IMR-90 (cell line): ENCODE measurements at regions not wholly inside any gene's neighbourhood (a gene's known extent, or its start where the extent isn't known, plus 50 kb on each side); places are given as distances from the start of the nearest gene placed in this dataset.

Experiments
- ATAC-seq: fragments of 200-7000 bp; cut with Tn5 transposase; 2 replicates; pipeline ENCODE4 v1.9.1; 2020; ENCODE audit warnings: low read depth, mild to moderate bottlenecking, moderate library complexity
- BruUV-seq: library from RNA; stranded (reverse); fragments of 400-500 nt; replicated peaks from 2 replicates; lab custom pipeline; 2021; lab: Mats Ljungman, UMichigan
- CTCF ChIA-PET: fragments of 300-600 bp; formaldehyde crosslinking; extraction: SDS; loops from one replicate; lab custom pipeline; 2021; ENCODE audit warnings: antibody characterized with exemption; lab: Yijun Ruan, JAX
- POLR2A ChIA-PET: fragments of 300-600 bp; sonication (Branson Sonifier 250); formaldehyde crosslinking; loops from one replicate; lab custom pipeline; 2022; ENCODE audit warnings: antibody characterized with exemption; ENCODE audit not compliant: unreplicated experiment; lab: Charles Lee
- DNase-seq: peaks from one replicate; pipeline ENCODE4 v3.0.0; 2013
- H2AFZ ChIP-seq: replicated peaks from 2 replicates; pipeline ENCODE3; 2013; ENCODE audit warnings: low read length, mild to moderate bottlenecking; ENCODE audit not compliant: poor library complexity
- H2AK5ac ChIP-seq: 2 replicates; pipeline ENCODE4 v1.6.1; 2013; ENCODE audit warnings: low read depth, low read length, inconsistent platforms
- H2AK9ac ChIP-seq: replicated peaks from 2 replicates; pipeline ENCODE3; 2013; ENCODE audit warnings: mild to moderate bottlenecking, low read depth, low read length, moderate library complexity; ENCODE audit not compliant: poor library complexity
- H2BK120ac ChIP-seq: 2 replicates; pipeline ENCODE4 v1.6.1; 2013; ENCODE audit warnings: low read depth, low read length, inconsistent platforms
- H2BK15ac ChIP-seq: 3 replicates; pipeline ENCODE4 v1.6.1; 2013; ENCODE audit warnings: low read depth, low read length, inconsistent platforms
- H2BK20ac ChIP-seq: 2 replicates; pipeline ENCODE4 v1.6.1; 2013; ENCODE audit warnings: low read depth, mild to moderate bottlenecking, inconsistent platforms, low read length, moderate library complexity
- H2BK5ac ChIP-seq: 2 replicates; pipeline ENCODE4 v1.6.1; 2013; ENCODE audit warnings: mild to moderate bottlenecking, low read depth, low read length, inconsistent platforms; ENCODE audit not compliant: poor library complexity, severe bottlenecking
- H3K14ac ChIP-seq: replicated peaks from 2 replicates; pipeline ENCODE4 v1.6.1; 2013; ENCODE audit warnings: low read depth, low read length, inconsistent platforms
- H3K18ac ChIP-seq: 2 replicates; pipeline ENCODE4 v1.6.1; 2013; ENCODE audit warnings: low read depth, low read length, control low read depth
- H3K23ac ChIP-seq: 2 replicates; pipeline ENCODE4 v1.6.1; 2013; ENCODE audit warnings: low read depth, low read length, inconsistent platforms
- H3K27ac ChIP-seq: 2 replicates; pipeline ENCODE4 v1.5.1; 2013; ENCODE audit warnings: mild to moderate bottlenecking, control low read depth, low read length; ENCODE audit not compliant: insufficient read depth
- H3K27me3 ChIP-seq: 2 replicates; pipeline ENCODE4 v1.6.1; 2013; ENCODE audit warnings: low read length; ENCODE audit not compliant: control insufficient read depth, insufficient read depth
- H3K36me3 ChIP-seq: 2 replicates; pipeline ENCODE4 v1.6.1; 2013; ENCODE audit warnings: low read length, mixed read lengths; ENCODE audit not compliant: control insufficient read depth, insufficient read depth
- H3K4ac ChIP-seq: 2 replicates; pipeline ENCODE4 v1.6.1; 2013; ENCODE audit warnings: low read depth, low read length, inconsistent platforms
- H3K4me1 ChIP-seq: 2 replicates; pipeline ENCODE4 v1.6.1; 2013; ENCODE audit warnings: low read length, mixed read lengths; ENCODE audit not compliant: control insufficient read depth, insufficient read depth
- H3K4me2 ChIP-seq: 2 replicates; pipeline ENCODE4 v1.6.1; 2013; ENCODE audit warnings: low read depth, mild to moderate bottlenecking, control low read depth, low read length, moderate library complexity
- H3K4me3 ChIP-seq: 2 replicates; pipeline ENCODE4 v1.5.1; 2013; ENCODE audit warnings: low read depth, mild to moderate bottlenecking, control low read depth, low read length, moderate library complexity; ENCODE audit not compliant: insufficient read depth
- H3K56ac ChIP-seq: 2 replicates; pipeline ENCODE4 v1.6.1; 2013; ENCODE audit warnings: low read length, inconsistent platforms; ENCODE audit not compliant: insufficient read depth; ENCODE audit errors: extremely low read depth
- H3K79me1 ChIP-seq, 2 experiments: 2 replicates each; pipeline ENCODE4 v1.6.1; 2013; ENCODE audit warnings: low read length in 2 of 2, inconsistent platforms in 1 of 2, low read depth in 1 of 2
- H3K9ac ChIP-seq: 2 replicates; pipeline ENCODE4 v1.6.1; 2013; ENCODE audit warnings: low read depth, low read length, control low read depth
- H3K9me1 ChIP-seq: 2 replicates; pipeline ENCODE4 v1.6.1; 2013; ENCODE audit warnings: low read length, inconsistent platforms; ENCODE audit not compliant: insufficient read depth
- H3K9me3 ChIP-seq: 2 replicates; pipeline ENCODE4 v1.6.1; 2013; ENCODE audit warnings: low read length; ENCODE audit not compliant: control insufficient read depth, insufficient read depth
- H4K20me1 ChIP-seq: 2 replicates; pipeline ENCODE4 v1.6.1; 2013; ENCODE audit warnings: low read length, inconsistent platforms; ENCODE audit not compliant: insufficient read depth
- H4K5ac ChIP-seq: 2 replicates; pipeline ENCODE4 v1.6.1; 2013; ENCODE audit warnings: mild to moderate bottlenecking, low read depth, low read length, control low read depth
- H4K8ac ChIP-seq, 2 experiments: 2 replicates each; pipeline ENCODE4 v1.6.1; 2013; ENCODE audit warnings: low read depth in 2 of 2, low read length in 2 of 2, control low read depth in 1 of 2, inconsistent platforms in 1 of 2
- H4K91ac ChIP-seq: 2 replicates; pipeline ENCODE4 v1.6.1; 2013; ENCODE audit warnings: low read depth, low read length, inconsistent platforms; ENCODE audit not compliant: insufficient read depth
- BHLHE40 ChIP-seq: fragments of 150-350 bp; IDR thresholded peaks from 2 replicates; pipeline ENCODE4 v1.6.1; 2016; ENCODE audit warnings: mild to moderate bottlenecking, low read depth, low read length
- CEBPB ChIP-seq: IDR thresholded peaks from 2 replicates; pipeline ENCODE4 v1.6.1; 2012; ENCODE audit warnings: low read depth, low read length, improper control_type of control experiment
- CHD1 ChIP-seq: IDR thresholded peaks from 2 replicates; pipeline ENCODE4 v1.6.1; 2012; ENCODE audit warnings: low read depth, low read length, improper control_type of control experiment
- CTCF ChIP-seq: conservative IDR thresholded peaks from 2 replicates; pipeline ENCODE4 v1.5.1; 2012; ENCODE audit warnings: mild to moderate bottlenecking, low read depth, low read length, improper control_type of control experiment
- ELK1 ChIP-seq: fragments of 150-350 bp; IDR thresholded peaks from 2 replicates; pipeline ENCODE4 v1.6.1; 2016; ENCODE audit warnings: low read depth, mild to moderate bottlenecking, low read length, moderate library complexity, borderline replicate concordance
- FOS ChIP-seq: fragments of 150-350 bp; IDR thresholded peaks from 2 replicates; pipeline ENCODE4 v1.6.1; 2016; ENCODE audit warnings: low read depth, low read length
- MAFK ChIP-seq: IDR thresholded peaks from 2 replicates; pipeline ENCODE4 v1.6.1; 2012; ENCODE audit warnings: low read depth, low read length, improper control_type of control experiment
- MAZ ChIP-seq: IDR thresholded peaks from 2 replicates; pipeline ENCODE4 v1.6.1; 2012; ENCODE audit warnings: low read depth, mild to moderate bottlenecking, low read length, improper control_type of control experiment, moderate library complexity, borderline replicate concordance
- NFE2L2 ChIP-seq: fragments of 150-350 bp; IDR thresholded peaks from 2 replicates; pipeline ENCODE4 v1.6.1; 2016; ENCODE audit warnings: low read depth, mild to moderate bottlenecking, low read length
- RAD21 ChIP-seq: IDR thresholded peaks from 2 replicates; pipeline ENCODE4 v1.6.1; 2012; ENCODE audit warnings: low read length, improper control_type of control experiment
- RCOR1 ChIP-seq: IDR thresholded peaks from 2 replicates; pipeline ENCODE4 v1.6.1; 2012; ENCODE audit warnings: mild to moderate bottlenecking, low read length, improper control_type of control experiment; ENCODE audit not compliant: insufficient replicate concordance
- RFX5 ChIP-seq: IDR thresholded peaks from 2 replicates; pipeline ENCODE4 v1.8.0; 2012; ENCODE audit warnings: low read depth, mild to moderate bottlenecking, low read length, moderate library complexity
- SMC3 ChIP-seq: fragments of 150-350 bp; IDR thresholded peaks from 2 replicates; pipeline ENCODE4 v1.6.1; 2016; ENCODE audit warnings: low read depth, mild to moderate bottlenecking, antibody characterized with exemption, low read length, moderate library complexity
- USF2 ChIP-seq: fragments of 150-350 bp; IDR thresholded peaks from 2 replicates; pipeline ENCODE4 v1.6.1; 2017; ENCODE audit warnings: mild to moderate bottlenecking, antibody characterized with exemption, low read length, low read depth
- WGBS, 2 experiments: methylation state at CpG; one replicate each; pipeline versions ENCODE4 v1.1.5 to v1.1.7; 2013; ENCODE audit warnings: missing lambda C conversion rate in 2 of 2; ENCODE audit not compliant: insufficient read length in 1 of 2; ENCODE audit errors: extremely low coverage in 2 of 2; 5-methylcytosine and 5-hydroxymethylcytosine counted together
- dilution Hi-C: fragments of 300-500 bp; cut with HindIII; formaldehyde crosslinking; loops from one replicate; pipeline ENCODE4 v1.14.3; 2018; ENCODE audit warnings: low sequenced_read_pairs; ENCODE audit not compliant: unreplicated experiment
- in situ Hi-C: fragments of 300-500 bp; cut with MboI; formaldehyde crosslinking; loops from 3 replicates; pipeline ENCODE4 v1.14.3; 2019; ENCODE audit warnings: low sequenced_read_pairs, inconsistent platforms, mixed read lengths
- intact Hi-C: fragments of 100-400 bp; cut with micrococcal nuclease; formaldehyde crosslinking; loops from 2 replicates; pipeline ENCODE4 v1.10.0; 2022

GRCh38 chr11:37313266-37313665 lies 715.2 kb upstream of the RAG2 start:
- CTCF ChIA-PET = no interaction called here

More at GRCh38 chr11:37313266-37313665, 715.2 kb upstream of the RAG2 start:
- no TSS peak for BruUV-seq
- WGBS, 2 experiments = no CpG with 5 or more reads among the region's 2 CpGs
- Histone ChIP-seq H3K27me3 (no peaks in the 10 kb centered on the region), H2BK5ac (no peak overlapping the region), H4K91ac (no peak overlapping the region), H2AK5ac (no peak overlapping the region), H3K27ac (no peak overlapping the region), H3K18ac (no peak overlapping the region), H3K4me2 (no peak overlapping the region), H3K9me1 (no peaks in the 10 kb centered on the region), H3K79me1 (no peaks in the 10 kb centered on the region), H4K5ac (no peak overlapping the region), H3K9ac (no peak overlapping the region), H4K20me1 (no peaks in the 10 kb centered on the region), H3K4me1 (no peaks in the 10 kb centered on the region), H4K8ac (no peak overlapping the region), H3K23ac (no peak overlapping the region), H3K14ac (no peak overlapping the region), H3K56ac (no peak overlapping the region), H2BK20ac (no peak overlapping the region), H3K4me3 (no peak overlapping the region), H3K9me3 (no peaks in the 10 kb centered on the region), H3K36me3 (no peaks in the 10 kb centered on the region), H3K4ac (no peak overlapping the region), H2BK120ac (no peak overlapping the region), H2BK15ac (no peak overlapping the region), H2AK9ac (no peak overlapping the region), H2AFZ (no peak overlapping the region)
- dilution Hi-C loops (no loop called here), in situ Hi-C loops (no loop called here), intact Hi-C loops (no loop called here)
- ATAC-seq (no peak), DNase-seq (no peak)
- TF ChIP-seq RFX5 (no peak), CTCF (no peak), BHLHE40 (no peak), USF2 (no peak), ELK1 (no peak), MAZ (no peak), CEBPB (no peak), RAD21 (no peak), RCOR1 (no peak), NFE2L2 (no peak), SMC3 (no peak), MAFK (no peak), FOS (no peak), CHD1 (no peak)
- POLR2A ChIA-PET = no interaction called here
